ENCODE measurements at regions not wholly inside any gene's neighbourhood (a gene's known extent, or its start where the extent isn't known, plus 50 kb on each side); places are given as distances from the start of the nearest gene placed in this dataset.

- TF ChIP-seq, protein P1, sequence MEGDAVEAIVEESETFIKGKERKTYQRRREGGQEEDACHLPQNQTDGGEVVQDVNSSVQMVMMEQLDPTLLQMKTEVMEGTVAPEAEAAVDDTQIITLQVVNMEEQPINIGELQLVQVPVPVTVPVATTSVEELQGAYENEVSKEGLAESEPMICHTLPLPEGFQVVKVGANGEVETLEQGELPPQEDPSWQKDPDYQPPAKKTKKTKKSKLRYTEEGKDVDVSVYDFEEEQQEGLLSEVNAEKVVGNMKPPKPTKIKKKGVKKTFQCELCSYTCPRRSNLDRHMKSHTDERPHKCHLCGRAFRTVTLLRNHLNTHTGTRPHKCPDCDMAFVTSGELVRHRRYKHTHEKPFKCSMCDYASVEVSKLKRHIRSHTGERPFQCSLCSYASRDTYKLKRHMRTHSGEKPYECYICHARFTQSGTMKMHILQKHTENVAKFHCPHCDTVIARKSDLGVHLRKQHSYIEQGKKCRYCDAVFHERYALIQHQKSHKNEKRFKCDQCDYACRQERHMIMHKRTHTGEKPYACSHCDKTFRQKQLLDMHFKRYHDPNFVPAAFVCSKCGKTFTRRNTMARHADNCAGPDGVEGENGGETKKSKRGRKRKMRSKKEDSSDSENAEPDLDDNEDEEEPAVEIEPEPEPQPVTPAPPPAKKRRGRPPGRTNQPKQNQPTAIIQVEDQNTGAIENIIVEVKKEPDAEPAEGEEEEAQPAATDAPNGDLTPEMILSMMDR (IDR thresholded peaks at IDR 0.05; ENCODE audit: control insufficient read depth, extremely low read depth, insufficient read depth), result no peak
- DNase-seq (ENCODE audit: low read depth), result no peak
- H3K4me3 ChIP-seq (ENCODE audit: low read depth, low read length), result no peak overlapping the region
These were observed 100.9 kb upstream of the MARCKS start for GRCh38 chr6:113756290-113756665.

DNA sequence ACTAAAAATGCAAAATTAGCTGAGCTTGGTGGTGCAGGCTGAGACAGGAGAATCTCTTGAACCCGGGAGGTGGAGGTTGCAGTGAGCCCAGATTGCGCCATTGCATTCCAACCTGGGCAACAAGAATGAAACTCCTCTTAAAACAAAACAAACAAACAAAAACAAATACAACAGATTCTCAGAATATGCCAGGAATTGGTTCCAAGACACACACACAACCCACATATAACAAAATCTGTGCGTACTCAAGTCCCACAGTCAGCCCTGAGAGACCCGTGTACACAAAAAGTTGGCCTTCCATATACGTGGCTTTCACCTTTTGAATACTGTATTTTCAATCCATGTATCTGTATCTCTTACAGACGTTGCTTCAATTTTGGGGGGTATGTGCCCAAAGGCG, 98.9 kb upstream of the MARCKS start:
- DNase-seq (ENCODE audit: low read depth), result peak; percentile 71
- TF ChIP-seq, protein P1 (IDR thresholded peaks at IDR 0.05; ENCODE audit: control insufficient read depth, extremely low read depth, insufficient read depth), result no peak
- no peak overlapping the region for H3K4me3 ChIP-seq (ENCODE audit: low read depth, low read length)

DNA sequence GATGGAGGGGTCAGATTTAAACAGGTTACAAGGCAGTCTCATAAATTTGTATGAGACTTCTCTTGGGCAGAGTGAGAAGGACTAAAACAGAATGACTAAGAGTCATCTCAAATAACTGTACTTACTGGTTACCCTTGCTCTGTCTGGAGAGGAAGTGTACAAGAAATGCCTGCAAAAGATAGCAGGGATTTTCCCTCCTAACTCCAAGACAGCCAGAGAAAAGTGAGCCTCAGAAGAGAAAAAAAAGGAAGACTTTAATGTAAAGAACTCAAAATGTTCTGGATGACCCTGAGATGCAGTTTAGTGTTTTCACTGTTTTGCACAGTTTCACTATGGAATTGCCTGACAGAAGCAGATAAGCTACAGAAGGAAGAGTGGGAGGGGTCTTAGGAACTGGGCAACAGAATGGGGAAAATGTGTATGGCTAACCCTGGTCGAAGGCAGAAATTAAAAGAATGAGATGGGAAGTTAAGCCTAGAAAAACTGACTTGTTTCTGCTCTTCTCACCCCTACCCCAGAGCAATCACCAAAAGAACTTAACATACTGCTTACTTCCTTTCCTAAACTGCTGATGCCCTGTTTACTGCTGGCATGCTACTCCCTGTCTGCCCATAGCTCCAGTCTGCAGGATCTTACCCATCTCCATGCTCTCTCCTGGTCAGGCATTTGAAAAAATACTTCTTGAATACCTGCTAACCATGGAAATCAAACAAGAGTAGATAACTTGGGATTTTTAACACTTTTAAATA, 98.1 kb upstream of the MARCKS start:
- no peak overlapping the region for H3K4me3 ChIP-seq (ENCODE audit: low read depth, low read length)
- DNase-seq (ENCODE audit: low read depth), result no peak
- TF ChIP-seq, protein P1 (IDR thresholded peaks at IDR 0.05; ENCODE audit: control insufficient read depth, extremely low read depth, insufficient read depth), result no peak

DNA sequence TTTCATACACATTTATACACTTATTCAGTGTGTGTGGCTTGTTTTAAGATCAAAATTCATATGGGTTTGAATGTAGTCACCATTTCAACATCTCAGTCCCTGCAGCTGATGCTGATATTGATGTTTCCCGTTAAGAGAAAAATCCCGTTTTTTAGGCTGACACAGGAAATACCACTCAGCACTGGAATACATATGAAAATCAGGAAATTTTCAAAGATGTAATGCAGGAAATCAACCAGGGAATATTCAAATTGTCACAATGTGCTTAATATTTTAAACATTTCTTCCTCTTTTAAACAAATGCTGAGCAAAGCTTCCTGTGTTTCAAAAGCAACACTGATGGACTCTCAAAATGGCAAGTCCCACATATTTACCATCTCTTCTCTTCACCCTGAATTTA, 94.5 kb upstream of the MARCKS start:
- TF ChIP-seq, protein P1 (IDR thresholded peaks at IDR 0.05; ENCODE audit: control insufficient read depth, extremely low read depth, insufficient read depth), result no peak
- H3K4me3 ChIP-seq (ENCODE audit: low read depth, low read length), result no peak overlapping the region
- no peak for DNase-seq (ENCODE audit: low read depth)

DNA sequence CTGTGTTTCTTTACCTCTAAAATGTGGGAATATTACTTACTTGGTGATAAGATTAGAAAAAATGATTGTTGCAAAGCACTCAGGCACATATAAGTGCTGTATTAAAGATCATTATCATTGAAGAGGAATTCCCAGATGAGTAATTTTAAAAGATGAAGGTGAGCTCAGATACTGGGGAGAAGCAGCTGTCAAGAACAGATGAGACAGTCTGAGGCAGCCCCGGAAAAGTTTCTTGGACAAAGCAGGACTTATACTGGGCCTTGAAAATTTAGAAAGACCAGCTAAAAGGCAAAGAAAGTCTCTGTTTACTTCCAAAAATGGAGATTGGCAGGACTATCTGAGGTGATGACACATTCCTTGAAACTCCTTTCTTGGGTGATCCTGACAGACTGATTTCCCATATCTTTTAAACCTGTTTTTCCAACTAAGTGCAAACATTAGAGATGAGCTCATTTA, 93.8 kb upstream of the MARCKS start:
- TF ChIP-seq, protein P1 (IDR thresholded peaks at IDR 0.05; ENCODE audit: control insufficient read depth, extremely low read depth, insufficient read depth), result no peak
- no peak overlapping the region for H3K4me3 ChIP-seq (ENCODE audit: low read depth, low read length)
- peak; percentile 17 for DNase-seq (ENCODE audit: low read depth)

GRCh38 chr6:113763876-113764275, 93.3 kb upstream of the MARCKS start:
- no peak for DNase-seq (ENCODE audit: low read depth)
- H3K4me3 ChIP-seq (ENCODE audit: low read depth, low read length), result no peak overlapping the region
- TF ChIP-seq, protein P1 (IDR thresholded peaks at IDR 0.05; ENCODE audit: control insufficient read depth, extremely low read depth, insufficient read depth), result no peak

GRCh38 chr6:113765909-113766308, 91.2 kb upstream of the MARCKS start:
- TF ChIP-seq, protein P1 (IDR thresholded peaks at IDR 0.05; ENCODE audit: control insufficient read depth, extremely low read depth, insufficient read depth), result no peak
- no peak for DNase-seq (ENCODE audit: low read depth)
- no peak overlapping the region for H3K4me3 ChIP-seq (ENCODE audit: low read depth, low read length)
